LoVo (cell line): ENCODE measurements at regions not wholly inside any gene's neighbourhood (a gene's known extent, or its start where the extent isn't known, plus 50 kb on each side); places are given as distances from the start of the nearest gene placed in this dataset.

Experiments
- DNase-seq: peaks from one replicate; pipeline ENCODE4 v3.0.0-alpha.2; 2016; ENCODE audit warnings: low spot score

DNA sequence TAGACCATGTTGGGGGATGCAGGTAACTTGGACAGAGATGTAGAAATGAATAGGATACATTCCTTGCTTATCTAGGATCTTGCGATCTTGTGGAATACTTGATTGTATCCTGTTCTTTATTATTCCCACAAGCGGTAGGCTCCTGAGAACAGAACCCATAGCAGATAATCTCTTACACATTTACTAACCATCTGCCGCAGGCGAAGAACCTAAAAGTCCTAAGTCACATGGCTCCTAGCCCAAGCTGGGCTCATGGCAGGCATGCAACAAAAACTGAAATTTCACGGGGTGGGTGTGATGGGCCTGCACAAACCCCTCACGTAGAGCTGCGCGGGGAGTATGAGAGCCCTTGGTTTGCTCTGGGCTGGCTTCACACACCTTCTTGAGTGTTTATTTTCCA is 177.4 kb upstream of the NECTIN1 start:
- DNase-seq, result no peak

DNA sequence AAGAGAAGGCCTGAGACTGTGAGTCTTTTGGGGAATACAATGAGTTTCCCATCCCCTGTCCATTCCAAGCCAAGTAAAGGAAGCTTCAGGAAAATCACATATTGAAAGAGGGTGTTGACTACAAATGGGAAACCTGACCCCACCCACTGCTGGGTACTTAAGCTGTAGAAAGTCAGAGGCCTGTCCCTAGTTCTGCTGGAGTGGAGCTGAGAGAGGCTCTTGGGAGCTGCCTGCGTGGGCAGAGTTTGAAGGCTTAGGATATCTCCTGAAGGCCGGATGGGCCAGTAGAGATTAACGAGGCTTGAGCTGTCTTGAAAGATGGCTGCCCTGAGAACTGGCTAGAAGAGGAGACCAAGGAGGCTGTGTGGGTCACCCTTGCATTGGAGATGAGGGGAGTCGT is 176.2 kb upstream of the NECTIN1 start:
- no peak for DNase-seq

DNA sequence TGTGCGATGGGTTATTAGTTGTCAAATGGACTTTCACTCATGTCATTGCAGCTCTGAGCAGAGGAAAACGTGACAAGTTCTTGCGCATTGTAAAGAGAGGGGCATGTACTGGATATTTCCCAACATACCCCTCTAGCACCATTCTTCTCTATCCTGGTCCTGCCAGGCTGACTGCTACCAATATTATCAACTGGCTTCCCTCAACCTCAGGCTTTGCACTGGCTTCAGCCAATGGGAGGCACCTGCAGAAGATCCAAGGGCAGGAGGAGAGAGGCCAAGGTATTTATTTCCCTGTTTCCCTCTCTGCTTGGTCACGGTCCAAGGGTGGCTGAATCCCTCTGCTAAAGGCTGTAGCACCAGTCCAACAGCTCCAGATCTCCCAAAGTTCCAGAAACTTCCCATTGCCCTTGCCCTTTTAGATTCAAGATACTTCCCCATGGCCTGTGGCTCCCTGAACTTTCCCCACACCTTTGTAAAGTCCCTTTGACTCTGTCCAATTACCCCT is 175.6 kb upstream of the NECTIN1 start:
- no peak for DNase-seq

DNA sequence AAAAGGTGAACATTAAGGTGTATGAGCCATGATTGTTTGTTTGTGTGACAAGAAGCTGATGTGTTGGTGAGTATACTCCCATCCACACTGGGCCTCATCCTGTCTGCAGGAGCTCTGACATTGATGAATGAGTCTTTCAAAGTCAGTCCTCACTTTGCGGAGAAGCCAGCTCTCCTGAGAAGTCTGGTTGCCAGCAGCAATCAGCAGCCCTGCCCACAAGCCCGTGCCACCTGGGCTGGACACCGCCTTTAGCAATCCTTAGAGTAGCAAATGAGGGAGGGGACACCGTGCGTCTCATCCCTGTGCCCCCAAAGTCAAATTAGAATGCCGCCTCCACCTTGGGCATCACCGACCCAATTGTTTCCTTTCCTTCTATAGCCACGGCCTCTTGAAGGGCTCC is 174.8 kb upstream of the NECTIN1 start:
- DNase-seq, result no peak

GRCh38 chr11:119903389-119903788 is 174.4 kb upstream of the NECTIN1 start:
- no peak for DNase-seq

GRCh38 chr11:119902656-119903231 is 173.7 kb upstream of the NECTIN1 start:
- DNase-seq, result no peak

- no peak for DNase-seq
Measured at GRCh38 chr11:119901657-119902577, 172.9 kb upstream of the NECTIN1 start.

DNA sequence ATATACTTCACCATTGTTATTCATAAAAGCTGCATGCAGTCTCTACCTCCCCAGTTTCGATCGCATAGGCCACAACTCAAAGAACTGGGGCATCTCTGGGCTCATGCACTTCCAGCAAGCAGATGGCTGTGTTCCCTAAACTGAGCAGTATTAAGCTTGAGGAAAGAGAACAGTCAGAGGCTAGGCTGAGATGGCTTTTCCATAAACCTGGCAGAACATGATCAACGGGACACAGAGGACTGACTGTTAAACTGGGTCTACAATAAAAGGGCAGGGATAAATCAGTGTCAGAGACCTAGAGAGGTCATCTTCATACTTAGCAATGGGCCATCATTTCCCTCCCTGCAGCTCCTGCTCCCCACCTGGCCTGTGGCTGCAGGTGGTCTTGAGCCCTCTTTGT is 171.0 kb upstream of the NECTIN1 start:
- DNase-seq, result no peak

GRCh38 chr11:119897576-119897975 is 168.6 kb upstream of the NECTIN1 start:
- no peak for DNase-seq

DNA sequence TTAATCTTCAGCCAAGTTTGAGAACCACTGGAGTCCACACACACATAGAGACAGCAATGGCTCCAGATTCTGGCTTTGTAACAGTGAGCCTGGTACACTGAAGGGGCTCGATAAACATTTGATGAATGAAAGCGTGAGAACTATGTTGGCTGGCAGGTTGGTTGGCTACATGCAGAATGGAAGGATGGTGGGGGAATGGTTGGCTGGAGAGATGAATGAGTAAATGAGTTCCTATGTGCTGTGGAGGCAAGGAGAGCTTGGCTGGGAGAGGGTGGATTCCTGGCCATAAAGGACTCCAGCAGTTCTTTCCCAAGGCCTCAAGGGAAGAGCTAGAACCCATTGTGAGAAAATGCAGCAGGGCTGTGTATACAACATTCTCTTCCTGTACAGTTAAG is 168.0 kb upstream of the NECTIN1 start:
- DNase-seq, result no peak

- no peak for DNase-seq
Measured at GRCh38 chr11:119896387-119897045, 167.5 kb upstream of the NECTIN1 start.

DNA sequence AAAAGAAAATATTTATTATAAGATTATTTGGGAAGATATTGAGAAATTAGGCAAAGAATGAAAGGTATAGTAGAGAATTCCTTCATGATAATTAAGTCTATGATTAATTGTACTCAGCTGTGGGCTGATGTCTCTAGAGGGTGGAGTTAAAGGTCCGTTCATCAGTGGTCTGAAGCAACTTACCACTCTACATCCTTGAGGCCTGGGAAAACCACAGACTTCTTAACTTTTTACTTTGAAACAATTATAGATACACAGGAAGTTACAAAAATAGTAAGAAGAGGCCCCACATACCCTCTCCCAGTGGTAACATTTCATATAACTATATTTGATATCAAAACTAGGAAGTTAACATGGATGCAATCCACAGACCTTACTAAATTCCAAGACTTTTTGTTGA is 167.0 kb upstream of the NECTIN1 start:
- no peak for DNase-seq

DNA sequence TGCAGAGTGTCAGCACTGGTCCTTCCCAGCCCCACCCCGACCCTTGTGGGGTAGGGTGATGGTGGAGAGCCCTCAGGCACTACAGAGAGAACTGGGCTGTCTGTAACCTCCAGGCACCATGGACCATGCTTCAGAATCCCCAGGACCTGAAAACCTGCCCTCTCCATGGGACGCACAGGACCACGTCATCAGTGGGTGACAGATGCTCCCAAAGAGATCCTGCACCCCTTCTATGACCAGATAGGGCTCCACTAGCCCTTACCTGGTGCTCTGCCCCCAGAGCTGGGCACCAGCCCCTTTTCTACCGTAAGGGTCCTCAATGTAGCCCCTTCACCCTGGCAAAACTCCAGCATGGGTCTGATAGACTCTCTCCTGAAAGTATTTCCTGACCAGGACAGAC is 165.9 kb upstream of the NECTIN1 start:
- no peak for DNase-seq

DNA sequence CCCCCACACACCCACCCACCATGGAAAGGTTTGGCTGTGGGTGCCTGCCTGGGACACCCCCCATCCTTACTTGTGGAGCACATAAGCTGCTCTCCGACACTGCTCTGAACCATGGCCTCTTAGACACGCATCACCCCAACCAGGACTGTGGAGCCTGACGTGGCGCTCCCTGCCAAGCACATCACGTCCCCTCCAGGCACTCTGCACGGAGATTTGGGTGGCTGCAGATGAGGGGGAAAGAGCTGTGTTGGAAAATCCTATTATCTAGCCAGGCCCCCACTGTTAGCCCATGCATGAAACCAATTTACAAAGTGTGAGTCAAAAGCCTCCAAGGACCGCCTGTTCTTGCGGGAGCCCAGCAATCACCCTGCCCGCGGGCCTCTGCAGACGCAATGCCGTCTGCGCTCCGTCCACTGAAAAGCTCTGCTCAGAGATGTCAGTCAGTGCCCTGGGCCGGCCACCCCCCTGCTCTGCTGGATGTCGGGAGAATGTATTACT is 163.4 kb upstream of the NECTIN1 start:
- DNase-seq, result no peak

- no peak for DNase-seq
Measured at GRCh38 chr11:119891055-119891768, 162.2 kb upstream of the NECTIN1 start.

GRCh38 chr11:119890466-119890865 is 161.5 kb upstream of the NECTIN1 start:
- no peak for DNase-seq

GRCh38 chr11:119889728-119890280 is 160.8 kb upstream of the NECTIN1 start:
- DNase-seq, result no peak

DNA sequence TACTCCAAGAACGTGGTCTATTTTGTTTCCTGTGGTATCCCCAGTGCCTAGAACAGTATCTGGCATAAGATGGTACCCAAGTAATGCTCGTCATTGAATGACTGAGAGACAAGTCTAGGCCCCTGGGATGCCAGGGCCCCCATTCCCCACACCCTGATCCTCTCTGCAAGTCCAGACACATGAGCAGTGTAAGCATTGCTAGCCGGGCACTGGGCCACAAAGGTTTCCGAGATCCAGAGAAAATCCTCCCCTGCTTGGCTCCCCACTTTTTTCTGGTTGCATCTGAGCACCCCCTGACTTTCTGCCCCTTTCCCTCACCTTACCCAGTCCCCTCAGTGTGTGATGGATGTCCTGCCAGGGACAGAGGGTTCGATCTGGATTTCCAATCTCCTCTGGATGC is 160.1 kb upstream of the NECTIN1 start:
- no peak for DNase-seq

DNA sequence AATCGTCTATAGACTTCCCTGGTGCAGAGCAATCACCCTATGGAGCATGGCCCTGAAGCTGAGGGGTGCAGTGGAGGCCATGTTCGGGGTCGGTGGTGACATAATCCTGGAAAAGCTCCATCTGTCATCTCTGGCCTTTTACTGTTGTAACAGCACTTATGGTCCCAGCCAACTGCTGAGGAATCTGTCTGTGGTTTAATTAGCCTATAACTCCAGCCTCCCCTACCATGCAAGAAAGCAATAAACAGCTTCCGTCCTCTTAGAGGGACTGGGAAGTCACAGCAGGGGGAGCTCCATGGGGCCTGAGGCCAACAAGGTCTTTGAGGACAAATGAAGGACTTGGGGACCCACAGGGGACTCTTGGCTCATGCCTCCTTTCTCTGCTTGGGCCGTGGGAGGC is 159.1 kb upstream of the NECTIN1 start:
- DNase-seq, result peak; percentile 18

DNA sequence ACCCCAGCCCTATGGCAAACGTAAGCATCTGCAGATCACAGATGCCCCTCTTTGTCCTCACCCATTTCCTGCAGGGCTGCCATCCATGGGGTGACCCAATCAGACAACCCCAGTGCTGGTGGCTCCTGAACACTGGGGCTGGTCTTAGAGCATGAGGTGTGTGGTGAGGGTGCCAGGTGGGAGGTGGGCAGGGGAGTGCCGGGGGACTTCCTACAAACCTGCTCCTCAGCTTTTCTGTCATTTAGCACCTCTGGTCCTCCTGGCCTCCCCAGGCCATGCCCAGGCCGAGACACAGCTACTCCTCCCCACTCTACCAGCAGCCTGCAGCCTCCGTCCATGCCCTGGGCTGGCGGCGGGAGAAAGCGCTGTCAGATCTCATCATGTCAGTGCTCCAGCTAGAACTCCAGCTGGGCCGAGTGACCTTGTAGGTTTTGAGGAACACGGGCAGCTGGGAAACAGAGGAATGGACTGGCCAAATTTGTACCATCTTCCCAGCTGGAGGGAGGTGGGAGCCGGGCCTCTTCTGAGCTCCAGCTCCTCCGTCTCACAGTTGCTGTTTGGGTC is 157.7 kb upstream of the NECTIN1 start:
- DNase-seq, result no peak

GRCh38 chr11:119885861-119886567 is 157.0 kb upstream of the NECTIN1 start:
- no peak for DNase-seq
